ENCODE measurements at regions not wholly inside any gene's neighbourhood (a gene's known extent, or its start where the extent isn't known, plus 50 kb on each side); places are given as distances from the start of the nearest gene placed in this dataset.

DNA sequence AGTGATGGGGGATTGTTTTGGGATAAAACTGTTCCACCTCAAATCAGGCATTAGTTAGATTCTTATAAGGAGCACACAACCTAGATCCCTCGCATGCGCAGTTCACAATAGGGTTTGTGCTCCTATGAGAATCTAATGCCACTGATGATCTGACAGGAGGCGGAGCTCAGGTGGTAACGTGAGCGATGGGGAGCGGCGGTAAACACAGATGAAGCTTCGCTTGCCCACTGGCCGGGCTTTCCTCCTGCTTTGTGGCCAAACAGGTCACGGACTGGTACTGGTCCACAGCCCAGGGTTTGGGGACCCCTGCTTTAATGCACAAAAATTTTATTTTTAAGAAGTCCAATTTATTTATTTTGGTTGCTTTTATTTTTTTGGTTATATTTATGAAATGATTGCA lies 238.8 kb downstream of the AACS start:
- TF ChIP-seq, protein P1, sequence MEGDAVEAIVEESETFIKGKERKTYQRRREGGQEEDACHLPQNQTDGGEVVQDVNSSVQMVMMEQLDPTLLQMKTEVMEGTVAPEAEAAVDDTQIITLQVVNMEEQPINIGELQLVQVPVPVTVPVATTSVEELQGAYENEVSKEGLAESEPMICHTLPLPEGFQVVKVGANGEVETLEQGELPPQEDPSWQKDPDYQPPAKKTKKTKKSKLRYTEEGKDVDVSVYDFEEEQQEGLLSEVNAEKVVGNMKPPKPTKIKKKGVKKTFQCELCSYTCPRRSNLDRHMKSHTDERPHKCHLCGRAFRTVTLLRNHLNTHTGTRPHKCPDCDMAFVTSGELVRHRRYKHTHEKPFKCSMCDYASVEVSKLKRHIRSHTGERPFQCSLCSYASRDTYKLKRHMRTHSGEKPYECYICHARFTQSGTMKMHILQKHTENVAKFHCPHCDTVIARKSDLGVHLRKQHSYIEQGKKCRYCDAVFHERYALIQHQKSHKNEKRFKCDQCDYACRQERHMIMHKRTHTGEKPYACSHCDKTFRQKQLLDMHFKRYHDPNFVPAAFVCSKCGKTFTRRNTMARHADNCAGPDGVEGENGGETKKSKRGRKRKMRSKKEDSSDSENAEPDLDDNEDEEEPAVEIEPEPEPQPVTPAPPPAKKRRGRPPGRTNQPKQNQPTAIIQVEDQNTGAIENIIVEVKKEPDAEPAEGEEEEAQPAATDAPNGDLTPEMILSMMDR (IDR thresholded peaks at IDR 0.05; ENCODE audit: borderline replicate concordance, insufficient read depth, low read depth, low read length) = no peak
- H3K4me3 ChIP-seq (ENCODE audit: low read depth, low read length) = no peak overlapping the region

DNA sequence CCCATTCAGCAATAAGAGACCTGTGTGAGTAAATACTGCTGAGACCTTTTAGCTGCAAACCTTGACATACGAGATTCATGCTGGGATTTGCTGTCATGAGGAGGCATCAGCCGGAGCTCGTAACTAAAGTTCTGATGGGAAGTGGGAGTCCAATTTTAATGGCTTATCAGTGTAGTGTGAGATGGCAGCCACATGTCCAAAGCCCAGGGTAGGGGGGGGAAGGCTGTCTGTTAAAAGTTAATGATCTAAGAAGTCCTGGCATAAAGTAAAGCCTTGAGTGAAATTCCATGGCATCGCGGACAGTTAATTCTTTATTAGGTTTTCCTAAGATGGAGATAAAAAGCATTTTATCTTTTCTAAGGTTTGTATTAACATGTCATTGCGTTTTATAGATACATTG lies 240.0 kb downstream of the AACS start:
- H3K4me3 ChIP-seq (ENCODE audit: low read depth, low read length) = no peak overlapping the region
- TF ChIP-seq, protein P1 (IDR thresholded peaks at IDR 0.05; ENCODE audit: borderline replicate concordance, insufficient read depth, low read depth, low read length) = no peak

DNA sequence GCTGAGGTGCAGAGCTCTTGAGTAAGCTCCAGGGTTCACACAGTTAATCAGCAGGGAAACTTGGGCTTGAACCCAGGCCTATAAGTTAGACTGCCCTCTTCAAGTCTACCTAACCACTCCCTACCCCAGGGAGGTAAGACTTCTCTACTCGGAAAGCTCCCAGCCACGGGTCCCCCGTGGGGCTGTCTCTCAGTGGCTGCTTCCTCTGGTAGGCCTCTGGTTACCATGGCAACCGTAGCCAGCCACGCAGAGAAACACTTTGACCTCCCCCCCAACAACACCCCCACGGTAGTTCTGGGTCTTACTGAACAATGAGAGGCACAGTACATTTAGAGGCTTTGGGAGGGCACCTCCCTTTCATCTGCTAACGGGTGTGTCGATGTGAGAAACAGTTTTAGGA lies 245.2 kb downstream of the AACS start:
- no peak overlapping the region for H3K4me3 ChIP-seq (ENCODE audit: low read depth, low read length)
- TF ChIP-seq, protein P1 (IDR thresholded peaks at IDR 0.05; ENCODE audit: borderline replicate concordance, insufficient read depth, low read depth, low read length) = no peak

DNA sequence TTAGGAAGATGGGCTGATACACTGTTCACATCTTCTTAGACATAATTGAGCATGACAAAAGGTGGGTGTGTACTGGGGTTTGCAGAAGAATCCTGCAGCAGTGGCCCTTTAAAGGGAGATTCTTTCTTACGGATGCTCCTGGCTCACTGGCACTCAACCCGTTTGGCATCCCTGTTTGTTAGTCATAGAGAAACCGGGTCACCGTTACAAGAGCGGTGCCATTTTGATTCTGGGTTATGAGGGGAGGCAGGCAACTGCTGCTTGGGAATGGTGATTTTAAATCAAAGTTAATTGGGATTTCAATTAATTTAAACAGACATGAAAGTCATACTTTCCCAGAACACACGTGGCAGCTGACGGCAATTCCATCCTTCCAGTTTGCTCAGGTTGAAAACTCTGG lies 245.8 kb downstream of the AACS start:
- H3K4me3 ChIP-seq (ENCODE audit: low read depth, low read length) = no peak overlapping the region
- TF ChIP-seq, protein P1 (IDR thresholded peaks at IDR 0.05; ENCODE audit: borderline replicate concordance, insufficient read depth, low read depth, low read length) = no peak

- TF ChIP-seq, protein P1 (IDR thresholded peaks at IDR 0.05; ENCODE audit: borderline replicate concordance, insufficient read depth, low read depth, low read length) = no peak
- no peak overlapping the region for H3K4me3 ChIP-seq (ENCODE audit: low read depth, low read length)
These were observed 247.2 kb downstream of the AACS start for GRCh38 chr12:125312471-125312870.

- H3K4me3 ChIP-seq (ENCODE audit: low read depth, low read length) = no peak overlapping the region
- TF ChIP-seq, protein P1 (IDR thresholded peaks at IDR 0.05; ENCODE audit: borderline replicate concordance, insufficient read depth, low read depth, low read length) = no peak
These were observed 249.0 kb downstream of the AACS start for GRCh38 chr12:125314051-125314755.

DNA sequence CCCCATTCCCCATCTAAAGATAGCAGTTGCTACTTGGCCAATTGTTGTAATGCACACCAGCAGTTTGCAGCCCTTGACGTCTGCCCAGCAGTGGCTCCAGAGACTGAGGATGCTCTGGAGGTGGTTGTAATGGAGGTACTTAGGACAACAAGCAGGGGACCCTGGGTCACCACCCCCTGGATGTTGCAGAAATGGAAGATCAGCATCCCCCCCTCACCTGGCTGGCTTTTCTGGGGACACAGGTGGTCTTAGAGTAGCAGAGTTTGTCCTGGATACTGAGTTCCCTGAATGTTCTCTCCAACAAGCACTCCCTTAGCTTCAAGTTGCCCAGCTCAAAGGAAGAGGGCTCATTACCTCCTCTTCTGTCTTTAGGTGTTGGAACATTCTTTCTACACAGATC lies 250.5 kb downstream of the AACS start:
- H3K4me3 ChIP-seq (ENCODE audit: low read depth, low read length) = no peak overlapping the region
- TF ChIP-seq, protein P1 (IDR thresholded peaks at IDR 0.05; ENCODE audit: borderline replicate concordance, insufficient read depth, low read depth, low read length) = no peak

Data from GM12875 (cell line).